ENCODE measurements at regions not wholly inside any gene's neighbourhood (a gene's known extent, or its start where the extent isn't known, plus 50 kb on each side); places are given as distances from the start of the nearest gene placed in this dataset.

DNA sequence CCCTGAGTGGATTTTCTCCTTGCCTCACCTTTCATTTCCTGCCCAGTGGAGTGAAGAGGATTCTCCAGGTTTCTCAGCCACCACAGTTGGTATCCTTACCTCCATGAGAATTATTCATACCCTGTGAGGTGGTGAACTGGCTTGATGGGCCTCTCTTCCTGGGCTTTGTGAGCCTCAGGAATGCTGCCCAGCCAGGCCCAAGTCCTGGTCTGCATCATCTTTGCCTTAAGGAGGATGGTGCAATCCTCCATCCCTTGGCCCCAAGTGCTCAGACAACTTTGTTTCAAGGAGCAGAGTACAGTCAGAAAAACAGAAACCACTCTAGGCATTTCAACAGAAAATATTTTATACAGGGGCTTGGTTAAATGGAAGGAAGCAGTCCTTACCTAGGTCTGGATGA is 114.2 kb upstream of the CADM1 start:
- TF ChIP-seq, protein P1, sequence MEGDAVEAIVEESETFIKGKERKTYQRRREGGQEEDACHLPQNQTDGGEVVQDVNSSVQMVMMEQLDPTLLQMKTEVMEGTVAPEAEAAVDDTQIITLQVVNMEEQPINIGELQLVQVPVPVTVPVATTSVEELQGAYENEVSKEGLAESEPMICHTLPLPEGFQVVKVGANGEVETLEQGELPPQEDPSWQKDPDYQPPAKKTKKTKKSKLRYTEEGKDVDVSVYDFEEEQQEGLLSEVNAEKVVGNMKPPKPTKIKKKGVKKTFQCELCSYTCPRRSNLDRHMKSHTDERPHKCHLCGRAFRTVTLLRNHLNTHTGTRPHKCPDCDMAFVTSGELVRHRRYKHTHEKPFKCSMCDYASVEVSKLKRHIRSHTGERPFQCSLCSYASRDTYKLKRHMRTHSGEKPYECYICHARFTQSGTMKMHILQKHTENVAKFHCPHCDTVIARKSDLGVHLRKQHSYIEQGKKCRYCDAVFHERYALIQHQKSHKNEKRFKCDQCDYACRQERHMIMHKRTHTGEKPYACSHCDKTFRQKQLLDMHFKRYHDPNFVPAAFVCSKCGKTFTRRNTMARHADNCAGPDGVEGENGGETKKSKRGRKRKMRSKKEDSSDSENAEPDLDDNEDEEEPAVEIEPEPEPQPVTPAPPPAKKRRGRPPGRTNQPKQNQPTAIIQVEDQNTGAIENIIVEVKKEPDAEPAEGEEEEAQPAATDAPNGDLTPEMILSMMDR (IDR thresholded peaks at IDR 0.05), result no peak
- TF ChIP-seq POLR2A (IDR thresholded peaks at IDR 0.05) (no peak), POLR2AphosphoS5 (IDR thresholded peaks at IDR 0.05) (no peak)

Data from prostate gland (tissue), 2 donors.